ENCODE measurements at regions not wholly inside any gene's neighbourhood (a gene's known extent, or its start where the extent isn't known, plus 50 kb on each side); places are given as distances from the start of the nearest gene placed in this dataset.
"Not testable (repeated sequence)": the region's sequence is repeated elsewhere in the genome, so short reads cannot be mapped to it uniquely, and the experiment has no call there.

DNA sequence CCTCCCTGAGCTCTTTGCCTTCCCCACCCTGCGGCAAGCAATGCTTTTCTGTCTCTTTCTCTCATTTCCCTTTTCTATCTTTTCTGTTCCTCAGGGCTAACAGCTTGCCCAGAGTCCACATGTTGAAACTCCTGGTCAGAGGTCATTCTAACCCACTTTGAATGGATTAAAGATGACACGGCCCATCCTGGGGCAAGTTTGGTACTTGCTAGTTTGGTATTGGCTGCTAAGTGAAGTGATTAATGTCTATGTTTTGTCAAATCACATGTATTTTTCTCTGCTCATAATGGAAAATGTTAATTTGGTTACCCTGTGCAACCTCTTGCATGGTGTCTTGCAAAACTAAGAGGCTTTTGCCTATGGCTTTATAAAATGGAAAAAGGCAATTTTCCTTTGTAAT lies 960.2 kb downstream of the CNTNAP5 start:
- no peak overlapping the region for H3K4me3 ChIP-seq (replicated peaks in 1 of 2; ENCODE audit: low read depth in 2 of 2, low read length in 2 of 2)

DNA sequence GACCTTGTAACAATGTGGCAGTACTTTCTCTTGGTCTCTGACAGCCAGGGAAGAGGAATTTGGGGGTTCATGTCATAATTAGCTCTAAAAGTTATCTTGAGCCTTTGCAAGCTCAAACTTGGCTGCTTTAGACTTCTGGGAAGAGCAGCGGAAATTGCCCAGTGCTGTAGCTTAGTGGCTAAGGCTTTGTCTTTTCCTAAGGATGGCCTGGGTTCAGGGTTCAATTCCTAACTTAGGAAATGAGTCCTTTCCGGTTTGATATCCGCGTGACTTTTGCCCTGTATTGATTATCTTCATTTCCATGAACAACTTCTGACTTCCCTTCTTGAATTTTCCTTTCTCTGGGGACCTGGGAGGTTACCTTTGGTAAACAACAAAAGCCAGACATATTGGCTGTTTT lies 961.0 kb downstream of the CNTNAP5 start:
- TF ChIP-seq, protein P1, sequence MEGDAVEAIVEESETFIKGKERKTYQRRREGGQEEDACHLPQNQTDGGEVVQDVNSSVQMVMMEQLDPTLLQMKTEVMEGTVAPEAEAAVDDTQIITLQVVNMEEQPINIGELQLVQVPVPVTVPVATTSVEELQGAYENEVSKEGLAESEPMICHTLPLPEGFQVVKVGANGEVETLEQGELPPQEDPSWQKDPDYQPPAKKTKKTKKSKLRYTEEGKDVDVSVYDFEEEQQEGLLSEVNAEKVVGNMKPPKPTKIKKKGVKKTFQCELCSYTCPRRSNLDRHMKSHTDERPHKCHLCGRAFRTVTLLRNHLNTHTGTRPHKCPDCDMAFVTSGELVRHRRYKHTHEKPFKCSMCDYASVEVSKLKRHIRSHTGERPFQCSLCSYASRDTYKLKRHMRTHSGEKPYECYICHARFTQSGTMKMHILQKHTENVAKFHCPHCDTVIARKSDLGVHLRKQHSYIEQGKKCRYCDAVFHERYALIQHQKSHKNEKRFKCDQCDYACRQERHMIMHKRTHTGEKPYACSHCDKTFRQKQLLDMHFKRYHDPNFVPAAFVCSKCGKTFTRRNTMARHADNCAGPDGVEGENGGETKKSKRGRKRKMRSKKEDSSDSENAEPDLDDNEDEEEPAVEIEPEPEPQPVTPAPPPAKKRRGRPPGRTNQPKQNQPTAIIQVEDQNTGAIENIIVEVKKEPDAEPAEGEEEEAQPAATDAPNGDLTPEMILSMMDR (IDR thresholded peaks at IDR 0.05; ENCODE audit: low read depth, low read length), result no peak
- H3K4me3 ChIP-seq (replicated peaks in 1 of 2; ENCODE audit: low read depth in 2 of 2, low read length in 2 of 2), result no peak overlapping the region

More for the DNA sequence above, 960.2 kb downstream of the CNTNAP5 start:
- no peak for DNase-seq (ENCODE audit: low read depth in 2 of 2)
- TF ChIP-seq, protein P1 (IDR thresholded peaks at IDR 0.05; ENCODE audit: low read depth, low read length), result no peak

DNA sequence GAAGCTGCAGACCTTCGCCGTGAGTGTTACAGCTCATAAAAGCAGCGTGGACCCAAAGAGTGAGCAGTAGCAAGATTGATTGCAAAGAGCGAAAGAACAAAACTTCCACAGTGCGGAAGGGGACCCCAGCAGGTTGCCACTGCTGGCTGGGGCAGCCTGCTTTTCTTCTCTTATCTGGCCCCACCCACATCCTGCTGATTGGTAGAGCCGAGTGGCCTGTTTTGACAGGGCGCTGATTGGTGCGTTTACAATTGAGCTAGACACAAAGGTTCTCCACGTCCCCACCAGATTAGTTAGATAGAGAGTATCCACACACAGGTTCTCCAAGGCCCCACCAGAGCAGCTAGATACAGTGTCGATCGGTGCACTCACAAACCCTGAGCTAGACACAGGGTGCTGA lies 961.8 kb downstream of the CNTNAP5 start:
- H3K4me3 ChIP-seq (replicated peaks in 1 of 2; ENCODE audit: low read depth in 2 of 2, low read length in 2 of 2); DNase-seq (ENCODE audit: low read depth in 2 of 2): not testable (repeated sequence)

More for the DNA sequence above, 961.0 kb downstream of the CNTNAP5 start:
- DNase-seq (ENCODE audit: low read depth in 2 of 2), result no peak

DNA sequence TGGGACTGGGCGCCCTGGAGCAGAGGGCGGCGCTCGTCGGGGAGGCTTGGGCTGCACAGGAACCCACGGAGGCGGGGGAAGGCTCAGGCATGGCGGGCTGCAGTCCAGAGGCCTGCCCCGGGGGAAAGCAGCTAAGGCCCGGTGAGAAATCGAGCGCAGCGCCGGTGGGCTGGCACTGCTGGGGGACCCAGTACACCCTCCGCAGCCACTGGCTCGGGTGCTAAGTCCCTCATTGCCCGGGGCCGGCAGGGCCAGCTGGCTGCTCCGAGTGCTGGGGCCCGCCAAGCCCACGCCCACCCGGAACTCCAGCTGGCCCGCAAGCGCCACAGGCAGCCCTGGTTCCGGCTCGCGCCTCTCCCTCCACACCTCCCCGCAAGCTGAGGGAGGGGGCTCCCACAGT lies 962.3 kb downstream of the CNTNAP5 start:
- DNase-seq (ENCODE audit: low read depth in 2 of 2); H3K4me3 ChIP-seq (replicated peaks in 1 of 2; ENCODE audit: low read depth in 2 of 2, low read length in 2 of 2): not testable (repeated sequence)

DNA sequence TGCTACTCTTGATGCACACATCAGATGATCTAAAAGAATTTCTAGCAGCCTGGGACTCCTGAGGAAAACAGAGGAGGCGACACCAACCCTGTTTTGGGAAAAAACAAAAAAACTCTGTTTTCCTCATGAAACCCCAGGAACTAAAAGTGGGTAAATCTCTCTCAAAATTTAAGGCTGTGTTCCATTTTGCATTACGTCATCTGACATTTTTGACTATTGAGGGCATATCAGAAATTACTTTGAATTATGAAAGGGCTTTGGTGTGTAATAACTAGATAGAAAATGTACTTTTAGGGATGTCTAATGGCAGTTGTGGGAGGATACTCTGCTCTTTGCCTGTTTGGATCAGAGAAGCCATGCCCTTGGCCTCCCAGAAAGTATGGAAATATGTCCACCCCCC lies 963.0 kb downstream of the CNTNAP5 start:
- no peak overlapping the region for H3K4me3 ChIP-seq (replicated peaks in 1 of 2; ENCODE audit: low read depth in 2 of 2, low read length in 2 of 2)
- no peak for DNase-seq (ENCODE audit: low read depth in 2 of 2)
- TF ChIP-seq, protein P1 (IDR thresholded peaks at IDR 0.05; ENCODE audit: low read depth, low read length), result no peak

DNA sequence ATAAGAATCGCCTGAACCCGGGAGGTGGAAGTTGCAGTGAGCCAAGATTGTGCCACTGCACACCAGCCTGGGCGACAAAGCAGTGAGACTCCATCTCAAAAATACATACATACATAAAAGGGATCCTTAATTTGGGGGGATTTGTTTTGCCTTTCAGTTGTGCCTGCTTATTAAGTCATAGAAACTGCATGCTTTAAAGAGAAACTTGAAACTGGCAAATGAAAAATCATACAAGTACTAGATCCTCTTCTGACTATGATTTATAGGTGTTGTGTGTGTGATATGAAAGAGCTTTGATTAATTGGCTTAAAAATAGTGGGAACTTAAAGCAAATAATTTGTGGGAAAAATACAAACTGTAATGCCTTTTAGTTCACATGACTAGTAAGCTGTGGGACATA lies 963.7 kb downstream of the CNTNAP5 start:
- TF ChIP-seq, protein P1 (IDR thresholded peaks at IDR 0.05; ENCODE audit: low read depth, low read length), result no peak
- no peak for DNase-seq (ENCODE audit: low read depth in 2 of 2)
- H3K4me3 ChIP-seq (replicated peaks in 1 of 2; ENCODE audit: low read depth in 2 of 2, low read length in 2 of 2), result no peak overlapping the region

DNA sequence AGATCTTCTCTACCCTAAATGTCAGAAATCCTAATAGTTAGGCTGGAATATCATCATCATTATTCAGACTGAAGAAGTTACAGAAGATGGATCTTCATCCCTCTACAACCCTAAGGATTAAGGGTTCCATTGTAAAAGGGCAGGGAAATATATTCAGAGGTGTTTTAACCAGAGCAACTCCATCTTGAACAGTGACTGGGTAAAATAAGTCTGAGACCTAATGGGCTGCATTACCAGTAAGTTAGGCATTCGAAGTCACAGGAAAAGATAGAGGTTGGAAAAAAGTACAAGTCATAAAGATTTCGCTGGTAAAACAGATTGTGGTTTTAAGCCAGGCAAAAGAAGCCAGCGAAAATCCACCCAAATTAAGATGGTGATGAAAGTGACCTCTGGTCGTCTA lies 968.7 kb downstream of the CNTNAP5 start:
- DNase-seq (ENCODE audit: low read depth in 2 of 2), result no peak
- TF ChIP-seq, protein P1 (IDR thresholded peaks at IDR 0.05; ENCODE audit: low read depth, low read length), result no peak
- no peak overlapping the region for H3K4me3 ChIP-seq (replicated peaks in 1 of 2; ENCODE audit: low read depth in 2 of 2, low read length in 2 of 2)

DNA sequence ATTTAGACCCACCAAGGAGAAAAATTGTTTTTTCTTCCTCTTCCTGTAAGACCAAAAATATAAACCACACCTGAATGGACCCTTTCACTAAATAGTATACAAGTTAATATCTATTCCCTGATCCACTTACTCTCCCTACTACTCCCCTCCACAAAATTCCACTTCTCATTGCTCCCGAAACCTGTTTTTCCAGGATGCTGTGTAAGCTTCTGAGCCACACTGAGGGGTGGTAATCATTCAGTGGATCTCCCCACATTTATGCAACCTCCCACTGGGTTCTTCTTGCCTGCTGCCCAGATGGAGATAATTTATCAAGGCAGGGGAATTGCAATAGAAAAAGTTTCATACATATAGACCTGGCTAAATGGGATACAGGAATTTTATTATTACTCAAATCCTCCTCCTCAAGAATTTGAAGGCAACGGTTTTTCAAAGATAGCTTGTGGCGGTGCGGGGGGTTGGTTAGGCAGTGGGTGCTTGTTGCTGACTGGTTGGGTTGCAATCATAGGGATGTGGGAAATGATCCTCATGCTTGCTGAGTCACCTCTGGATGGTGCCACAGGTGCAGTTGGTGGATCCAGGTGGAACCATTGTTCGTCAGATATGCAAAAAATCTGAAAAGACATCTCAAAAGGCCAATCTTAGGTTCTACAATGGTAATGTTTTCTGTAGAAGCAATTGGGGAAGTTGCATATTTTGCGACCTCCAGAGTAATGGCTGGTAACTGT lies 970.3 kb downstream of the CNTNAP5 start:
- TF ChIP-seq, protein P1 (IDR thresholded peaks at IDR 0.05; ENCODE audit: low read depth, low read length), result no peak
- DNase-seq (ENCODE audit: low read depth in 2 of 2), result no peak
- no peak overlapping the region for H3K4me3 ChIP-seq (replicated peaks in 1 of 2; ENCODE audit: low read depth in 2 of 2, low read length in 2 of 2)
